ENCODE measurements at regions not wholly inside any gene's neighbourhood (a gene's known extent, or its start where the extent isn't known, plus 50 kb on each side); places are given as distances from the start of the nearest gene placed in this dataset.
"Not testable (repeated sequence)": the region's sequence is repeated elsewhere in the genome, so short reads cannot be mapped to it uniquely, and the experiment has no call there.

DNA sequence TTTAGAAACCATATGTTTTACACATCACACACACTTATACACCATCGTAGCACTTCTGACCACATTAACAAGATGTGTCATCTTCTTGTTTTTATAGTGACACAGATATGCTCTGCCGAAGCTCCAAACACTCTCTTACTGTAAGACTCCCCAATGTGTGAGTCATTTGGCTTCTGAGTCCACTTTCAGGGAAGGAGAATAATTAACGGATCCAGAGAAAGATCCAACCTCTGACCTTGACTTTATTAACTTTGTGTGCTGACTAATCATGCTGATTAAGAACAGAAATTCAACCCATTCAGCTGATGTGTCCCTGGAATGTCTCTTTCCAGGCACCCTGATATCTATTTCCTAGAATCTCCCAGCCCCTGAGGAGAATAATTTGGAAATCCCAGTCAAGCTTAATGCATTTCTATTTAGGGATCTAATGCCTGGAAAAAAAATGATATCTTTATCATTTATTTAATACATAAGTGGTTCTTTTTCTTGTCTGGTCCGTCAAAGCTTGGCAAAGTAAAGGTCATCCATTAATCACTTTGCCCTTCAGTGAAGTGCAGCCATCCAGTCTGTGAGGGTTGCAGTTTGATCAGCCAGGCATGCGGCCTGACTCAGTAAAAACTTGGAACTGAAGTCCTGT is 615.8 kb upstream of the SYT4 start:
- no peak for DNase-seq

DNA sequence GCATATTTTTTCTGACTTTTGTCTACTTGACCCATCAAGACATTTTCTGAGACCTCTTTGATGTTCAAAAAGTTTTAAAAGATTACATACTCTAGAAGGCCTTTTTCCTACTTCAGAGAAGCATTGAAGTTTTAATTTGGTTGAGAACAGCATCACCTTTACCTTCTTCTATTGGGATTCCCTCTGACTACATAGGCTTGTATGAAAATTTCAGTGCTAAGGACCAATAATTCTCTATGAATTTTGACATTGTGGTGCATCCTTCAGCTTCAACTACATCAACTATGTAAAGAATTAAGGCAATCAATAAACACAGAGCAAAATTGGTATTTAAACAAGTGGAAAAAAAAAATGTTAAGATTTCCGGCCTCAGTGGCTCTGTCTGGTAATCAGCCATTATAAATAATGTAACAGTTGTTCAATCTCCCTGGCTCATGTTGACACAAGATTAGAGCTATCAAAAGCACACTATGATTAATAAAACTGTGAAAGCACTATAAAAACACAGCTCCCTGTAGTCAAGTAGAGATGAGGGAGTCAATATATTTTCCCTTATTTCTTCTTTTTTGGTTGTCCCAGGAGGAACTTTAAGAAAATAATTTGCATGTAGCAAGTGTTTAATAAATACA is 627.0 kb upstream of the SYT4 start:
- no peak for DNase-seq

DNA sequence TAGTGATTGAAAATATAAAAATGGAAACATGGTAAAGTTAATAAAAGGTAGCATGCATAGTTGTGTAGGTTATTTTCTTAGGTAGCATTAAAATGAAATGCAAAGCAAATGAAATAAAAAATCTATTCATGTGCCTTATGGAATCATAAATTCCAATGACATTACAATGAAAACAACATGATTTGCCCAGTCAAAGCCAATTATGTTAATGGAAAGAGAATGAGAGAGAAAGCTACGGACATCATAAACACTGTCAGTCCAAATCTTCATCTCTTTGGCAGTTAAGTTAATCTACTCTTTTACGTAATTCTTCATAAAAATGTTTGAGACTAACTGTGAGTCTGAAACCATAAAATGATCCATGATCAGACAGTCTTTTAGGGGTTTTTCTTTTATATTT is 636.7 kb upstream of the SYT4 start:
- no peak for DNase-seq

DNA sequence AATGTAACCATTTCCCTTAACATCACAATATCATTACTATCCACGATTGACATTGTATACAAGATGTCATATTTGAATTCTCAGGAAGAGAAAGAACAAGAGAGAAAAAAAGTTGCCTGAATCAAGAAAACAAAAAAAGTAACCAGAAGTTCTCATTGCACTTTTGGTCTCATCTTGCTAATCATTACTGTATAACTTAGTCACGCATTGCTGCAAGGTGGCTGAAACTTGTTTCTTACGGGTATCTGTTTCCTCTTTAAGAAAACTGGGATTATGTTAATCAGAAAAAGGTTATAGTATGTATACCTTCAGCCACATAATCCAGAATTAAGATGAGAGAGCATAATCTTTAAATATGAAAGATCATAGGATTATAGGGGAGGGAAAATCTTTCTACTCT is 639.7 kb upstream of the SYT4 start:
- DNase-seq: no peak

DNA sequence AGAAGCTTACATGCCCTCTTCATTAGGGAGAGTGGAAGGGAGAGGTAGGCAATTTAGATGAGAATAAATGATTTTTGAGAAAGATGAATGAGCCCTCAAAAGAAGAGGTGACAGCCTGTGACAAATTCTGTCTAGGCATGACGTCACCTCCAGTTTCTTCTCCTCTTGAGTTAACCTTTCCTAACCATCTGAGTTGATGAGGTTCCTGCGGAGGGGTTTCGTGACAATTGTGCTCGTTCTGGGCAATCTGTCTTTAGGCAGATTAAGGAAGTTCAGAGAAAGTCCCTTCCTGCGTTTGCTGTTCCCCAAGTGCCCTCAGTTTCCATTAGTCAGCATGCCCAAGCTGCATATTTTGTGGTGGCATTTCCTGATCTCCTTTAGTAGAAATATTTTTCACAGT is 640.2 kb upstream of the SYT4 start:
- DNase-seq: no peak

DNA sequence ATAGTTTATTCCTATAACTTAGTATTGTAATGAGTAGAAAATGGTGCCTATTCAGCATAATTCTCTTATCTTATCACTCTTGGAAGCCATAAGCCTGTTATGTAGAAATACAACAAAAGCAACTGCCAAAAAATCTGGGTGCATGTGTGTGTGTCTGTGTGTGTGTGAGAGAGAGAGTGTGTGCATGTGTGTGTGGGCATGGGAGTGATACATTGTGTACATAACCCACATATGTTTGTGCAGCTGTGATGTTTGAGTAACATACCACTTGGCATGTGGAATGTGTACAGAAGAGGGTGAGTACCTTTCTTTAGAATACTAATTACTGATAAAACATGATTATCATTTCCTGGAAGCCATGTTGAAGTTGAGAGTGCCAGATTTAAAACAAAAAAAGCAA is 642.3 kb upstream of the SYT4 start:
- DNase-seq: peak; percentile 78

DNA sequence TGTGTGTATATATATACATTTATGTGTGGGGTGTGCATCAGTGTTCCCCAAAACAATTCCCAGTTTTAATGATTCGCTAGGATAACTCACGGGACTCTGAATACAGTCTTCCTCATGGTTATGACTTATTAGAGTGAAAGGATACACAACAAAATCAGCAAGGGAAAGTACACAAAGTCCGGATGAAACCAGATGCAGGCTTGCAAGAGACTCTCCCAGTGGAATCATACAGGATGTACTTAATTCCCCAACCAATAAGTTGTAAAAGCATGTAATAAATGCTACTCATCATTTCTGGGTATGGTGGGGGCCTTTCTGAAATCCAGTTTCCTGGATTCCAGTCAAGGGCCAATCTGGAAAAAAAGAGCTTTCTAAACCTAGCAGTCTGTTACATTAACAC is 654.1 kb upstream of the SYT4 start:
- no peak for DNase-seq

DNA sequence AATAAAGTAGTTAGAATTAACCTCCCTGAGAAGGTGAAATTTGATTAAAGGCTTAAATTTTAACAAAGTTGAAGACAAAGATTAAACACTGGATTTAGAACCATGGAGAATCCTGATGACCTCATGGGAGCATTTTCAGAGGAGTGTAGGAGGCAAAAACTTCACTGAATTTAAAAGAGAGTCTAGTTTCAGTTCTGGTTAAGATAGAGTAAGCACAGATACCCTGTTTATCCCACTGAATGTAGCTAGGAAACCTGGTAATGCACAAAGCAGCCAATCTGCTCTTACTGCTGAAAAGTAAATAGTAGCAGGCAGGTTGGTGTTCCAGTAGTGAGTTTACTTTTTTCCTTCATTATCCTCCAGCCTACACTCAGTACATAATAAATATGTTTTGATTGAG is 654.9 kb upstream of the SYT4 start:
- DNase-seq: peak; percentile 48

DNA sequence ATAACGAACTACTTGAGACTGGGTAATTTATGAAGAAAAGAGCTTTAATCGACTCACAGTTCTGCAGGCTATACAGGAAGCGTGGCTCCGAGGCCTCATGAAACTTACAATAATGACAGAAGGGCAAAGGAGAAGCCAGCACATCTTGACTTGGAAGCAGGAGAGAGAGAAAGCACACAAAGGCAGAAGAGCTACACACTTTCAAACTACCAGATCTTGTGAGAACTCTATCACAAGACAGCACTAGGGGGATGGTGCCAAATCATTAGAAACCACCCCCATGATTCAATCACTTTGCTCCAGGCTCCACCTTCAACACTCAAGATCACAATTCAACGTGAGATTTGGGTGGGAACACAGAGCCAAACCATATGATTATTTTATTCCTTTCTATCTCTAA is 655.9 kb upstream of the SYT4 start:
- DNase-seq: no peak

DNA sequence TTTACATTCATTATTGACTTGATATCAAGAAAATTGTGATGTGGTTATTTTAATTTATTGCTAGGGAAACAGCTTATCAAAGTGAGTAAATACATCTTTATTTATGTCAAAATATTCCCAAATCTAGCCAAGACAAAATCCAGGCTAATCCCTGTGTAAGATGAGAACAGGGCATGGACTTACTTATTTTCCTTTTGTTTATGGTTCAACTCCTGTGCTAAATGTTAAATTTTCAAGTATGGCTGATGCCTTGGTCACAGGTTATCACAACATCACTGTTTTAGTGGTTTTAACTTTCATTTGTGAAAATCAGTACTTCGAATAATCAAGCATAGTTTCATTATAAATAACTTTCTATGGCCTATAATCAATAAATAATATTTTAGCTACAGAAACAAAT is 657.0 kb upstream of the SYT4 start:
- DNase-seq: no peak

DNA sequence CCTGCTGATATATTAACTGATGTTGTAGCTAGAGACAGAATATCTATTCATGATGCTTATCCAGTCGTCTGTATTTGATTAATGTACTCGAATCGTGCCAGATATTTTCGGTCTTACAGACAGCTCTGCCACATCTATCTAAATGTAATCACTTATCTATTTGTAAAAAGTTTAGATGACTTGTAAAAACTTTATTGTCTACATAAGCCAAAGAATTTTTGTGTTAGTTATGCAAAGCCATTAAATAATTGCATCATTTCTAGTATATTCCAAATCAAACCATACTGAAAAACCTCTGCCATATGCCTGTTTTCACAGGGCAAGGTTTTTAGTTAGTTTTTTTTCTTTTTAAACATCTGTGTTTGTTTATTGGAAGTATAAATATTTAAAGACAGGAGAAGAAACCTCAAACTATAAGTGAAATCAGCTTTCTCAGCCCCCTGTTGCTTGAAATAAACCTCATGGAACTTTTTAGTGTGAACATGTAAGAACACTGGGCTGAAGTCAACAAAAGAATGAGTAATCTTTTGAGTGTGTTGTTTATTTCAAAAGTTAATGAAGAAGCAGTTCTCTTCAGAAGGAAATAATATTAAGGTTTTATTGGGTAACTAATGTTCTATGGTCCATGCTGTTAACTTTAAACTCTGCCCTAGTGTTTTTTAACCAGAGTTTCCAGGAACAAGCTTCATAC is 657.6 kb upstream of the SYT4 start:
- DNase-seq: no peak

DNA sequence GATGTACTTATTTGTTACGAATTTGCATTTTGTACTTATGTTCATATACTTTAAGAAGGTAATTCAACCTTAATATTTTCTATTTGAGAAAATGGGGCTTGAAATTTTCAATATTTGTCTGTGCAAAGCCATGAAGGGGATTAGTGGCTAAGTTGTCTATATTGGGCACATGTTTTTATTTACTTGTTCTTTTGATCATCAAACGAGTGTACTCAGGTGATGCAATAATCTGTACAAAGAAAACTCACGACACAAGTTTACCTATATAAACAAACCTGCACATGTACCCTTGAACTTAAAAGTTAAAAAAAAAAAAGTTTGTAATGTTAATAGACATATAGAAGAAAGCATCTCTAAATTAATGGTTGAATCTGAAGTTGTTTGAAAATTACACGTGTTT is 658.9 kb upstream of the SYT4 start:
- DNase-seq: no peak

DNA sequence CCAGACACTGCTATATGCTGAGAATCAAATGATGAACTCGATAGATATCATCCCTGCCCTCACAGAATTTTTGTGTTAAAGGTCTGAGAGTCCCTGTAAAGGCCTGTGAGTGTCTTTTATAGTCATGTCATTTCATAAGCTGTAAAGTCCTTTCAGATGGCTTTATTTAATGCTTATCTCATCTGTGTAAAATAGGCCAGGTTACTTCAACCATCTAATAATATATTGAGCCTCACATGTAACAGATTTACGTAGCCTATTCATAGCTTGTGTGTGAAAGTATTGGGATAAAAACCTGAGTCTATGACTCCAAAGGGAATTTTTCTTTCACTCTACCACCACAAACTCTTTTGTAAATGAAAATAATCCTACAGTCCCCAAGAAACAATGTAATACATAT is 672.0 kb upstream of the SYT4 start:
- no peak for DNase-seq

DNA sequence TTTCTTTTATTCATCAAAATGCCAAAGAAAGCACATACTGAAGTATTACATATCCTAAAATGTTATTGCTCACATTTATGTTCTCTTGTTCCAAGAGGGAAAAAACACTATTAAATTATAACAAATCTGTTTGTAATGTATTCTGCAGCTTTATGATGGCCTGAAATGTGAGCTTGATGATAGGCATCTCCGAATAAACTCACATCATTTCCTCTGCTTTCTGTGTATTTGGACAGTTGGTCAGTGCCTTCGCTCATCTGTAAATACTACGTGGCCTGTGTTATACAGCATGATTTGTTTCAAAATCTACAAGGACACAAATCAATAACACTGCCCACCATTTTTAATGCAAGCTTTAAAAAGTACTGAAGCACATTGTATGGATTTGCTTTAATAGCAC is 672.8 kb upstream of the SYT4 start:
- no peak for DNase-seq

DNA sequence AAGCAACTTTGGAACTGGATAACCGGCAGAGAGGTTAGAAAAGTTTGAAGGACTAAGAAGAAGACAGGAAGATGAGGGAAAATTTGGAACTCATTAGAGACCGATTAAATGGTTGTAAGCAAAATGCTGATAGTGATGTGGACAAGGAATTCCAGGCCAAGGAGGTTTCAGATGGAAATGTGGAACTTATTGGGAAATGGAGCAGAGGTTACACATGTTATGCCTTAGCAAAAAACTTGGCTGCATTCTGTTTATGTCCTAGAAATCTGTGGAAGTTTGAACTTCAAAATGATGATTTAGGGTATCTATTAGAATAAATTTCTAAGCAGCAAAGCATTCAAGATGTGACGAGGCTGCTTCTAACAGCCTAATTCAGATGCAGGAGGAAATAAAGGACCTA is 675.1 kb upstream of the SYT4 start:
- DNase-seq: no peak

DNA sequence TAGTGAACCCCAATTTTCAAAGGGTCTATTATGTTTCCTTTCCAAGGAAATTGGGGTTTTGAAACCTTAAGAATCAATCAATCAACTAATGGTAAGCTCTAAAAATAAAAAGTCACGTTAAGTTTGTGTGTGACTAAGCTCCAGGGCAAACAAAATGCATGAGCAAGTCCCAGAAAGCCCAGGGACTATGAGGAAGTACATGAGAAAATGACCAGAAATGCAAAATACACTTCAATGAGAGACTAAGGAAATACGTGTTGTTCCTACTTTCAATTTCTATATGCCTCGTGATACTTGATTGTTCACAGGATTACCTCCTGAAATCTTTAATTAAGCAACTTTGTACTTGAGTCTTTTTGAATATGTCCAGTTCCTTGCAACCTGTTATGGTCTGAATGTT is 684.4 kb upstream of the SYT4 start:
- no peak for DNase-seq

DNA sequence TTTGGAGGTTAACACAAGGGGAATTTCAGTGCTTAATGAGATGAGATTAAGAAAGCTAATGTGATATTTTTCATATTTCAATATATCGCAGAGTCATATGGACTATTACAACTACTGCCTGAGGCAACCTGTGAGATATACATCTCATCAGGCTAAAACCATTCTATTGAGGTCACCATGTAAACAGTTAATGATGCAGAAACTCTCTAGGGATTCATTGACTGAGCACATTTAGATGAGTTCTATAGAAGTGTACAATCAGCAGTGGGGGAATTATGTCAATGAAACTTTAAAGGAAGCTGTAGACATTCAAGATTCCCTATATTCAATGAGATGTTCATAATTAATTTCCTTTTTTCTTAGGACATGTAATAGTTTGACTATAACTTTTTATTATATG is 687.4 kb upstream of the SYT4 start:
- DNase-seq: no peak

DNA sequence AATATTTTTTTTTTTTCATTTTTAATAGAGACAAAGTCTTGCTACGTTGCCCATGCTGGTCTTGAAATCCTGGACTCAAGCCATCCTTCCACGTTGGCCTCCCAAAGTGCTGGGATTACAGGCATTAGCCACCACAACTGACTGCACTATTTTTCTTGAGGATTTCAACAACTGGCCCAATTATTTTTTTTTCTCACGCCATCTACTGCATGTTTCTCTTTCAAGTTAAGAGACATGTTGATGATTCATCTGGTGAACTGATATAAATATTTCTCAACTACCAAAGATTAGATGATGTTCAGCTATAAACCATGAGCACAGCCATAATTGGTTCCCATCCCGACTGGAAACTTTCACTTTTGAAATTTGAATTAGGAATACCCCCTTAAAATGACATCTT is 688.4 kb upstream of the SYT4 start:
- no peak for DNase-seq

DNA sequence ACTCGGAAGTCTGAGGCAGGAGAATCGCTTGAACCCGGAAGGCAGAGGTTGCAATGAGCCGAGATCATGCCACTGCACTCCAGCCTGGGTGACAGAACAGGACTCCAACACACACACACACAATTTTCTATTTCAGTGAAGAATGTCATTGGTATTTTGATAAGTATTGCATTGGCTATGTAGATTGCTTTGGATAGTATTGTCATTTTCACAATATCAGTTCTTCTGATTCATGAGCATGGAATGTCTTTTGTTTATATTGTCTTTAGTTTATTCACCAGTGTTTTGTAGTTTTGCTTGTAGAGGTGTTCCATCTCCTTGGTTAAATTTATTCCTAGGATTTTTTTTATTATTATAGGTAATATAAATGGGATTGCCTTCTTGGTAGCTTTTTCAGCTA is 693.4 kb upstream of the SYT4 start:
- DNase-seq: no peak

DNA sequence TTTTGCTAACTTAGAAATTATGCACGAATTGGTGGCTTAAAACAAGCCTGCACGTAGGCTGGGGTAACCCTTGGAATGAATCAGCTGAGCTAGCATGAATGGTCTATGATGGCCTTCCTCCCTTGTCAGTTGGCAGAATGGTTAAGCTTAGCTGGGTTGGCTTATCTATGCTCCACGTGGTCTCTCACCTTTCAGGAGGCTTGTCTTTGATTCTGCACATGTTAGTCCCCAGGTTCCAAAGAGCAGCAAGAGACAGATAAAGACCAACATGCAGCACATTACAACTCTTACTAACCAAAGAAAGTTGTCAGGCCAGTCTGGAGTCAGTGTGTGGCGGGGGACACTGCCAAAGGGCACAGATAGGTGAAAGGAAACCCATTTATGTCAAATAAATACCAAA is 700.9 kb upstream of the SYT4 start:
- DNase-seq: no peak

DNA sequence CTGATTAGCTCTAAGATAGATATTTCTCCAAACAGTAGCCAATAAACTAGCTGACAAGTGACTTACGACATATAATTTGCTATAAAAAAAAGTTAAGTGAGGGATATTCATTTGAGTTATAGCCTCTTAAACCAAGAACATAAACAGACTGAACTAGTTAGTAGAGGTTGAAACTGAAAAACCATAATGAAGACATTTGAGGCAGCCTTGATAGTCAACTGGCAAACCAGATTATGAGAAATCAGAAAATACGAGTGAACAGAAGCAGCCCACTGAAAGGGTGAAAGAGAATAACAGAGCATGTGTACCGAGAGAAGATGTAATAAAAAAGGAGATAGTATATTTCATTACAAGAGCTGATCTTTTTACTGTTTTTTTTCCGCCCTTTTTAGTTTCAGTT is 698.1 kb upstream of the SETBP1 start:
- DNase-seq: no peak

DNA sequence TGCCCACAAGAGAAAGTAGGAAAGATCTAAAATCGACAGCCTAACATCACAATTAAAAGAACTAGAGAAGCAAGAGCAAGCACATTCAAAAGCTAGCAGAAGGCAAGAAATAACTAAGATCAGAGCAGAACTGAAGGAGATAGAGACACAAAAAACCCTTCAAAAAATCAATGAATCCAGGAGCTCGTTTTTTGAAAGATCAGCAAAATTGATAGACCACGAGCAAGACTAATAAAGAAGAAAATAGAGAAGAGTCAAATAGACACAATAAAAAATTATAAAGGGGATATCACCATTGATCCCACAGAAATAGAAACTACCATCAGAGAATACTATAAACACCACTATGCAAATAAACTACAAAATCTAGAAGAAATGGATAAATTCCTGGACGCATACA is 693.6 kb upstream of the SETBP1 start:
- DNase-seq: not testable (repeated sequence)

DNA sequence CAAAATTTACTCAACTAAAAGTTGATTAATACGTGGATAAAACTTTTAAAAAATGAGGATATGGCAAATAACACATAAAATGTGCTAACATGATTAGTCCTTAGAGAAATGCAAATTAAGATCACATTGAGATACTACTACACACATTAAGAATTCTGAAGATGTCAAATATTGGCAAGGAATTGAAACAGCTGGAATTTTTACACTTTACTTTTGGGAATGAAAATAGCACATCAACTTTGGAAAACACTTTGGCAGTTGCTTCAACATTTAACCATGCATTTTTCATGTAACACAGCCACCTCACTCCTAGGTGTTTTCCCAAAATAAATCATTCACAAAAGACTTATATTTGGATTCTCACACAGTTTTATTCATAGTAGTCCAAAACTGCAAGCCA is 687.9 kb upstream of the SETBP1 start:
- DNase-seq: no peak

DNA sequence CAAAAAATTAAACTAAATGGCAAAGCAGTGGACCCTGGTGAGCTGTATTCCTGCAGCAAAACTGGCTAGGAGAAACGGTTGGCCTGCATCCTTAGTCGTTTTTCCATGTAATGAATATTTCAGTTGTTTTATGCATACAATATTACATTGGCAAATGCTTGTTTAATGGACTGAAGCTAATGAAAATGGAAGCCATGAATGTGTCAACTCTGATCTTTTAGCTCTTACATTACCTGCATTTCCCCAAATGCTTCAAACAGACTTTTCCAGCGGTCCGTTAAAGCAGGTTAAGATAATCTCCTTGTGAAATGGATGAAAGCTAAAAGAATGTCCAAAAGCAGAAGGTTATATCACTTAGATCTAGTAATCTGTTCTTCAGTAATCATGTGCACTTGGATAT is 686.3 kb upstream of the SETBP1 start:
- no peak for DNase-seq

DNA sequence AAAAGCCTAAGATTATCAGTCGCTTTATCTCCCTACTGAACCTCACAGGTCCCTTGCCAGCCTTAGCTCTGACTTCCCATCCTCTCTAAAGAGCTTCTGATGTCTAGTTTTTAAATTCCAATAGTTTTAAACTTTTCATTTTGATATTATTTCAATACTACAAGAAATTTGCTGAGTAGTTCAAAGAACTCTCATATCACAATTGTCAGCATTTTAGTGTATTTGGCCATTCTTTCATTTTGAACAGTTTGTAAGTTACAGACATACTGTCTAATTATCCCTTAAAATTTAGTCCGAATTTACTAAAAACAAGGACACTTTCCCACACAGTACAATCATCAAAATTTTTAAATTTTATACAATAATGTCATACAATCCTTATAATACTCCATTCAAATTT is 666.8 kb upstream of the SETBP1 start:
- no peak for DNase-seq
